ENCODE measurements at regions not wholly inside any gene's neighbourhood (a gene's known extent, or its start where the extent isn't known, plus 50 kb on each side); places are given as distances from the start of the nearest gene placed in this dataset.

GRCh38 chr2:122000556-122001340, 245.3 kb downstream of the TSN start:
- no peak for TF ChIP-seq CTCF (IDR thresholded peaks at IDR 0.05; ENCODE audit: low read depth, low read length)
- TF ChIP-seq EZH2phosphoT487 (IDR thresholded peaks at IDR 0.05; ENCODE audit: low read depth), result no peak

Measured in OCI-LY3 (cell line).